ENCODE measurements at regions not wholly inside any gene's neighbourhood (a gene's known extent, or its start where the extent isn't known, plus 50 kb on each side); places are given as distances from the start of the nearest gene placed in this dataset.

DNA sequence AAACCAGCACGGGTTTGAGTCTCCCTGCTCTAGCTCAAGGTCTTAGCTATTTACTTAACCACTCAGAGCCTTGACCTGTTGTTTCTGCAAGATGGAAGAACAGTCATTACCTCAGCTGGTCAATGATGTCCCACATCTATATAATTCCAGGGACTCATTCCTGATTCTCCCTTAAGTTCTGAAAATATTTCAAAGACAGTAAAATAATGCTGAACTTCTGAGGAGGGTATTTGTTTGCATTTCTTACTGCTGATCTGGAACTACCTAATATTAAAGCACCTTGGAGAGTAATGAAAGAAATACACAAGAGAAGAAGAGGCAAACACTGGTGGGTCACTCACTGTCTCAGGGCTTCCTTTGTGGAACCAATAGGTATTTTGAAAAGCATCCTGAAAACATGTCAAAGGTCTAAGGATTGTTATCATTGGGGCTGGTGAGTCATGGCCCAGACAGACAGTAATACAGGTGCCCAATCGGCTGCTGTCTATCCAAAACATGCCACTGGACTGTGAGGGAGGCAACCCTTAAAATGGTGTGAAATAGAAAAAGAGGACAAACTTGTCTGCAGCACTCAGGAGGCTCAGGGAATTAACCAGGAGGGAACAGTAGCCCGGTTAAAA, 88.7 kb upstream of the EGLN3 start:
- Mint-ChIP-seq H3K4me1 (ENCODE audit: low read depth) (peaks cover 12% of the 10 kb centered on the region), H3K36me3 (ENCODE audit: low read depth) (no peaks in the 10 kb centered on the region), H3K27me3 (ENCODE audit: low read depth) (no peaks in the 10 kb centered on the region), H3K9me3 (no peaks in the 10 kb centered on the region), H3K27ac (no peak overlapping the region), H3K4me3 (no peak overlapping the region)
- no peak for DNase-seq
- intact Hi-C loops (cut with micrococcal nuclease): loop anchor here (5.0 kb wide), 2 partner anchors 197 to 423 kb away; partner anchors contain the start of gene SPTSSA
- CTCF ChIA-PET: no interaction called here

GRCh38 chr14:34038358-34039057, 87.6 kb upstream of the EGLN3 start:
- Mint-ChIP-seq H3K4me1 (ENCODE audit: low read depth) (peaks cover 2% of the 10 kb centered on the region), H3K36me3 (ENCODE audit: low read depth) (no peaks in the 10 kb centered on the region), H3K9me3 (no peaks in the 10 kb centered on the region), H3K4me3 (no peak overlapping the region), H3K27me3 (ENCODE audit: low read depth) (no peaks in the 10 kb centered on the region), H3K27ac (no peak overlapping the region)
- intact Hi-C loops (cut with micrococcal nuclease): no loop called here
- no peak for DNase-seq
- CTCF ChIA-PET: interaction anchor here (1.0 kb wide), 1 partner anchor 28 kb away, joined by 3 read pairs; no protein-coding TSS in a partner anchor

DNA sequence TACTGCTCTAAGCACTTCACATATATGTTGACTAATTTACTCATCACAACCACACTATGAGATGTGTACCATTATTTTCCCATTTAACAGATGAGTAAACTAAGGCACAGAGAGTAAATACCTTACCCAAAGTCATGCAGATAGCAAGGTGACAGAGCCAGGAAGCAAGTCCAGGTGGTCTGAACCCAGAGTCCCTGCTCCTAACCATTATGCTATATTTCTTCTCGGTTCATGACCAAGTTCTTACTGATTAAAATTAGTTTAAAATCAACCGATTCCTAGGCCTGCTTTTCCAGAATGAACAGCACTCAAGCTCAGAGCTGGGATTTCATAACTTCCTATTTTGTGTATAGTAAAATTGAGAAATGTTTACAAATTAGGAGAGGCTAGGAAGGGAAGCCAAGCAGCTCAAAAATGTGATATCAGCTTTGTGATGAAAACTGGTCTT, 85.5 kb upstream of the EGLN3 start:
- Mint-ChIP-seq H3K27ac (no peak overlapping the region), H3K27me3 (ENCODE audit: low read depth) (no peaks in the 10 kb centered on the region), H3K4me1 (ENCODE audit: low read depth) (no peaks in the 10 kb centered on the region), H3K4me3 (no peak overlapping the region), H3K9me3 (no peaks in the 10 kb centered on the region), H3K36me3 (ENCODE audit: low read depth) (no peaks in the 10 kb centered on the region)
- DNase-seq: no peak
- intact Hi-C loops (cut with micrococcal nuclease): no loop called here
- CTCF ChIA-PET: no interaction called here

DNA sequence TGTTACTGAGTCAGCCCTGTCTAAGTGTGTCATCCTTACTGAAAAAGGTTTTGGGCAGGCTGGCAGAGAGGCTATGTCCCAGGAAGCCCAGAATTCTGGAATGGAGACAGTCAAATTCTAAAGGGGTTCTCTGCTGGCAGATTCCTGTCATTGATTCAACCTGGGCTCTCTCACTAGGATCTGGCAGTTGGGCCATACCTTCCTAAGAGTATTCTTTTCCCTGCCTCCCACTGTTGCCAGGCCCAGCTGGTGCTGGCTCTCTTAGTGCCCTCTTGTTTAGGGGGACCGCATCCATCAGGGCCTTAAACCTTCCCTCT, 85.0 kb upstream of the EGLN3 start:
- Mint-ChIP-seq H3K27me3 (ENCODE audit: low read depth) (no peaks in the 10 kb centered on the region), H3K4me1 (ENCODE audit: low read depth) (no peaks in the 10 kb centered on the region), H3K36me3 (ENCODE audit: low read depth) (no peaks in the 10 kb centered on the region), H3K27ac (no peak overlapping the region), H3K4me3 (no peak overlapping the region), H3K9me3 (no peaks in the 10 kb centered on the region)
- no peak for DNase-seq
- intact Hi-C loops (cut with micrococcal nuclease): no loop called here
- CTCF ChIA-PET: no interaction called here

GRCh38 chr14:34035177-34035933, 84.5 kb upstream of the EGLN3 start:
- Mint-ChIP-seq H3K27ac (no peak overlapping the region), H3K9me3 (no peaks in the 10 kb centered on the region), H3K4me1 (ENCODE audit: low read depth) (no peaks in the 10 kb centered on the region), H3K27me3 (ENCODE audit: low read depth) (no peaks in the 10 kb centered on the region), H3K36me3 (ENCODE audit: low read depth) (no peaks in the 10 kb centered on the region), H3K4me3 (no peak overlapping the region)
- CTCF ChIA-PET: no interaction called here
- DNase-seq: no peak
- intact Hi-C loops (cut with micrococcal nuclease): no loop called here

DNA sequence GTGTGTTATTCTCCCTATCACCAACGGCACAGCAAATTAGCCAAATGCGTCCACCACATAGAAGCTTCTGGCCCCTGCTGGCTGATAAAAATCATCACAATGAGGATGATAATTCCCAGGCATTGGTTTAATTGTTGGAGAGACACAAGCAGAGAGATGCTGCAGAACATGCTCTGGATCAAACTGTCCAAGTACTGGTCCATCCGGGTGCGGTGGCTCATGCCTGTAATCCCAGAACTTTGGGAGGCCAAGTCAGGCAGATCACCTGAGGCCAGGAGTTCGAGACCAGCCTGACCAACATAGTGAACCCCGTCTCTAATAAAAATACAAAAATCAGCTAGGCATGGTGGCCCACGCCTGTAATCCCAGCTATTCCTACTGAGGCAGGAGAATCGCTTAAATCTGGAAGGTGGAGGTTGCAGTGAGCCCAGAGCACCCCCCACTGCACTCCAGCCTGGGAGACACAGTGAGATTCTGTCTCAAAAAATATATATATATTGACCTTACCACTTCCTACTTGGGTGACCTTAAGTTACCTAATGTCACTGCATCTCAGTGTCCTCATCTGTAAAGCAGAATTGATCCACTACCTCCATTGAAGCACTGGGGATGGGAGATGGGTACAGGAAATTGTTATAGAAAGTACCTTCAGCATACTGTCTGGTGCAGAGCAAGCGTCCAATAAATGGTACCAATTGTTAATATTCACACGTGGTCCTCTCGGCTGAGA, 83.7 kb upstream of the EGLN3 start:
- H3K4me3 Mint-ChIP-seq: no peak overlapping the region
- no peak for DNase-seq
- intact Hi-C loops (cut with micrococcal nuclease): no loop called here
- H3K9me3 Mint-ChIP-seq: no peaks in the 10 kb centered on the region
- CTCF ChIA-PET: no interaction called here
- no peaks in the 10 kb centered on the region for H3K36me3 Mint-ChIP-seq (ENCODE audit: low read depth)
- no peaks in the 10 kb centered on the region for H3K4me1 Mint-ChIP-seq (ENCODE audit: low read depth)
- no peak overlapping the region for H3K27ac Mint-ChIP-seq
- H3K27me3 Mint-ChIP-seq (ENCODE audit: low read depth): no peaks in the 10 kb centered on the region

GRCh38 chr14:34032720-34033119, 81.8 kb upstream of the EGLN3 start:
- Mint-ChIP-seq H3K9me3 (no peaks in the 10 kb centered on the region), H3K4me1 (ENCODE audit: low read depth) (no peaks in the 10 kb centered on the region), H3K27ac (no peak overlapping the region), H3K36me3 (ENCODE audit: low read depth) (no peaks in the 10 kb centered on the region), H3K4me3 (no peak overlapping the region), H3K27me3 (ENCODE audit: low read depth) (no peaks in the 10 kb centered on the region)
- intact Hi-C loops (cut with micrococcal nuclease): no loop called here
- DNase-seq: no peak
- CTCF ChIA-PET: no interaction called here

DNA sequence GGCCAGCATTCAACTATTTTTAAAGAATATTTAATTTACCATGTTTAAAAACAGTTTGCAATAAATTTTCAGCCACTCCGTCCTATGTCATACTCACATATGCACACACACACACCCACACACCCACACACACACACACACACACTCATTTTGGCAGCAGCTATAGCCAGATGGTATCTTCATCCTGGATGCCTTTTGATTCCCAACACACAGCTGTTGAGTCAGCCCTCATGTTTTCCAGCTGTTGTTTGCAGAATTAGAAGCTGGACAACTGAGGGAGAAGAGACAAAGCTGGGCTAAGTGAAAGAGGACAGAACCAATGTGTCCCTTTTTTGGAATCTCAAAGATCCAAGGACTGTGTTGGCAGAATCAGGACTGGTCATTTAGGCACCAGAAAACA, 80.0 kb upstream of the EGLN3 start:
- Mint-ChIP-seq H3K27ac (no peak overlapping the region), H3K9me3 (no peaks in the 10 kb centered on the region), H3K36me3 (ENCODE audit: low read depth) (no peaks in the 10 kb centered on the region), H3K27me3 (ENCODE audit: low read depth) (no peaks in the 10 kb centered on the region), H3K4me3 (no peak overlapping the region), H3K4me1 (ENCODE audit: low read depth) (no peaks in the 10 kb centered on the region)
- no peak for DNase-seq
- CTCF ChIA-PET: no interaction called here
- intact Hi-C loops (cut with micrococcal nuclease): no loop called here

DNA sequence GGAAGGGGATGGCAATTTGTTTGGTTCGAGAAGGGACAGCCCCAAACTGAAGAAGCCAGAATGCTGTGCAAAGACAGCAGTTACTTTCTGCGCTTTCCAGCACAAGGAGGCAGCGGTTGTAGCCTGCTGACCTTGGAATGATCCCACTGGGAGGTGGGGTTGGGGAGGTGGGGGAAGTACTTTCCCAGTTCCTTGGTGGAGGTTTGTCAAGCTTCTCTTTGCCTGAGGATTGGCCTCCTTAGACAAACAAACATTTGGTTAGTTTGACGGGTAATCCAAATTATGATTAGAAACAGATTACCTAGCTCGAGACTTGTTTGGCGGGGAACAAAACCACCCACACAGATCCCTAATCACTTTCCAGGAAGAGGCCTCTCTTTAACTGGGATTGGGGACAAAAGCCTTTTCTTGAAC, 79.1 kb upstream of the EGLN3 start:
- Mint-ChIP-seq H3K27me3 (ENCODE audit: low read depth) (no peaks in the 10 kb centered on the region), H3K36me3 (ENCODE audit: low read depth) (no peaks in the 10 kb centered on the region)

DNA sequence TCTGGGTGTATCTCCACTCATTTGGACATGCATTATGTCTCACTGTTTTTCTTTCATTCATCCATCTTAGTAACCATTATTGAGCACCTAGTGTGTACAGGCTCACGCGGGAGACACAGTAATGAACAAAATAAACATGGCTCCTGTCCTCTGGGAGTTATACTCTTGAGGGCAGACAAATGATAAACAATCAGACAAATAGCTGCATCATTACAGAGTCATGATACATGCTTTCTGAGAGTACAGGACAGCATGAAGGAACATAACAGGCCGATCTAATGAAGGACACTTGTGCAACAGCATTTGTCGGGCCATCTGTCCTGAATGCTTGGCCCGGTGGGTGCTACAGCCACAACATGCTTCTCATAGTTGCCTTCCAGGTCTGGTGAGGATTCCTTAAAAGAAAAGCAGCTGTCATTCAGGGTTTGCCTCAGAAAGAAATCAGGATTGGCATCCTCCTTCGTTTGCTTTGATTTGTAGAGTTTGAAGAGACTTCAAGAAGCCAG, 77.2 kb upstream of the EGLN3 start:
- intact Hi-C loops (cut with micrococcal nuclease): no loop called here
- H3K27me3 Mint-ChIP-seq (ENCODE audit: low read depth): peaks cover 2% of the 10 kb centered on the region
- no peak overlapping the region for H3K27ac Mint-ChIP-seq
- H3K4me1 Mint-ChIP-seq (ENCODE audit: low read depth): no peaks in the 10 kb centered on the region
- no peaks in the 10 kb centered on the region for H3K36me3 Mint-ChIP-seq (ENCODE audit: low read depth)
- H3K9me3 Mint-ChIP-seq: no peaks in the 10 kb centered on the region
- DNase-seq: no peak
- no peak overlapping the region for H3K4me3 Mint-ChIP-seq
- CTCF ChIA-PET: no interaction called here

More for the DNA sequence above, 79.1 kb upstream of the EGLN3 start:
- DNase-seq: no peak
- H3K4me1 Mint-ChIP-seq (ENCODE audit: low read depth): no peaks in the 10 kb centered on the region
- H3K27ac Mint-ChIP-seq: no peak overlapping the region
- H3K4me3 Mint-ChIP-seq: no peak overlapping the region
- no peaks in the 10 kb centered on the region for H3K9me3 Mint-ChIP-seq
- CTCF ChIA-PET: no interaction called here
- intact Hi-C loops (cut with micrococcal nuclease): no loop called here

DNA sequence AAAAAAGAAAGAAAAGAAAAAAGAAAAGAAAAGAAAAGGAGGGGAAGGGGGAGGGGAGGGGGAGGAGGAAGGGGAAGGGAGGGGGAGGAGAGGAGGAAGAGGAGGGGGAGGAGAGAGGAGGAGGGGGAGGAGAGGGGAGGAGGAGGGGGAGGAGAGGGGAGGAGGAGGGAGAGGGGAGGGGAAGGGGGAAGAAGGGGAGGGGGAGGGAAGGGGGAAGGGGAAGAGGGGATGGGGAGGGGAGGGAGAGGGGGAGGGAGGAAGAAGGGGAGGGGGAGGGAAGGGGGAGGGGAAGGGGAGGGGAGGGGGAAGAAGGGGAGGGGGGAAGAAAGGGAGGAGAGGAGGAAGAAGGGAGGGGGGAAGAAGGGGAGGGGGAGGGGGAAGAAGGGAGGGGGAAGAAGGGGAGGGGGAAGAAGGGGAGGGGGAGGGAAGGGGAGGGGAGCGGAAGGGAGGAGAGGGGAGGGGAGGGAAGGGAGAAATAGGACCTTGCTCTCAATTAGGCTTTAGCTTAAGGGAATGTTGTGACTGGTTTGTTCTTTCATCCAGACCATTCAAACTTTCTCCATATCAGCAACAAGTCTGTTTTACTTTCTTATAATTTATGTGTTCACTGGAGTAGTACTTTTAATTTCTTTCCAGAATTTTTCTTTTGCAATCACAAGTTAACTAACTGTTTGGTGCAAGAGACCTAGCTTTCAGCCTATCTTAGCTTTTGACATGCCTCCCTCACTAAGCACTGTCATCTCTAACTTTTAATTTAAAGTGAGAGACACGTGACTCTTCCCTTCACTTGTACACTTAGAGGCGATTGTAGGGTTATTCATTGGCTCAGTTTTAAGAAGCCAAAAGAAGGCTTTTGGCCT, 76.5 kb upstream of the EGLN3 start:
- no peak overlapping the region for H3K27ac Mint-ChIP-seq
- intact Hi-C loops (cut with micrococcal nuclease): no loop called here
- DNase-seq: no peak
- CTCF ChIA-PET: no interaction called here
- H3K9me3 Mint-ChIP-seq: no peaks in the 10 kb centered on the region
- H3K4me1 Mint-ChIP-seq (ENCODE audit: low read depth): no peaks in the 10 kb centered on the region
- H3K4me3 Mint-ChIP-seq: no peak overlapping the region
- H3K27me3 Mint-ChIP-seq (ENCODE audit: low read depth): peaks cover 2% of the 10 kb centered on the region
- H3K36me3 Mint-ChIP-seq (ENCODE audit: low read depth): no peaks in the 10 kb centered on the region
